ENCODE measurements at regions not wholly inside any gene's neighbourhood (a gene's known extent, or its start where the extent isn't known, plus 50 kb on each side); places are given as distances from the start of the nearest gene placed in this dataset.

- no peak for TF ChIP-seq POLR2A (IDR thresholded peaks at IDR 0.05; ENCODE audit: low read length)
- TF ChIP-seq GATA1 (IDR thresholded peaks at IDR 0.05; ENCODE audit: low read depth, low read length), result no peak
These were observed 1280.2 kb upstream of the WWC1 start for GRCh38 chr5:167011196-167011595.
